AG04449 (cell line): ENCODE measurements at regions not wholly inside any gene's neighbourhood (a gene's known extent, or its start where the extent isn't known, plus 50 kb on each side); places are given as distances from the start of the nearest gene placed in this dataset.

Experiments used
- CTCF ChIA-PET: fragments of 350-600 bp; formaldehyde crosslinking; extraction: SDS; loops from one replicate; lab custom pipeline; 2021; ENCODE audit warnings: antibody characterized with exemption; lab: Yijun Ruan, JAX
- POLR2A ChIA-PET: fragments of 400-600, 350-600 bp; formaldehyde crosslinking; extraction: SDS; loops from one replicate; lab custom pipeline; 2020; ENCODE audit warnings: antibody characterized with exemption, inconsistent platforms; lab: Yijun Ruan, JAX
- DNase-seq: peaks from one replicate; pipeline ENCODE4 v3.0.0-alpha.2; 2010; ENCODE audit warnings: low read depth, low spot score
- H3K4me3 ChIP-seq: 2 replicates; pipeline ENCODE4 v1.5.1; 2011; ENCODE audit warnings: low read depth, mild to moderate bottlenecking, control low read depth, low read length
- TF ChIP-seq, protein P1 (sequence below): IDR thresholded peaks from one replicate; pipeline ENCODE4 v1.5.1; 2011; ENCODE audit warnings: mild to moderate bottlenecking, moderate library complexity, low read length, control low read depth, inconsistent platforms; ENCODE audit not compliant: insufficient read depth; ENCODE audit errors: missing control alignments

GRCh38 chr3:41018855-41019254 lies 180.4 kb upstream of the CTNNB1 start:
- POLR2A ChIA-PET = no interaction called here
- H3K4me3 ChIP-seq = no peak overlapping the region
- CTCF ChIA-PET = no interaction called here
- TF ChIP-seq, protein P1, sequence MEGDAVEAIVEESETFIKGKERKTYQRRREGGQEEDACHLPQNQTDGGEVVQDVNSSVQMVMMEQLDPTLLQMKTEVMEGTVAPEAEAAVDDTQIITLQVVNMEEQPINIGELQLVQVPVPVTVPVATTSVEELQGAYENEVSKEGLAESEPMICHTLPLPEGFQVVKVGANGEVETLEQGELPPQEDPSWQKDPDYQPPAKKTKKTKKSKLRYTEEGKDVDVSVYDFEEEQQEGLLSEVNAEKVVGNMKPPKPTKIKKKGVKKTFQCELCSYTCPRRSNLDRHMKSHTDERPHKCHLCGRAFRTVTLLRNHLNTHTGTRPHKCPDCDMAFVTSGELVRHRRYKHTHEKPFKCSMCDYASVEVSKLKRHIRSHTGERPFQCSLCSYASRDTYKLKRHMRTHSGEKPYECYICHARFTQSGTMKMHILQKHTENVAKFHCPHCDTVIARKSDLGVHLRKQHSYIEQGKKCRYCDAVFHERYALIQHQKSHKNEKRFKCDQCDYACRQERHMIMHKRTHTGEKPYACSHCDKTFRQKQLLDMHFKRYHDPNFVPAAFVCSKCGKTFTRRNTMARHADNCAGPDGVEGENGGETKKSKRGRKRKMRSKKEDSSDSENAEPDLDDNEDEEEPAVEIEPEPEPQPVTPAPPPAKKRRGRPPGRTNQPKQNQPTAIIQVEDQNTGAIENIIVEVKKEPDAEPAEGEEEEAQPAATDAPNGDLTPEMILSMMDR = no peak
- DNase-seq = no peak

DNA sequence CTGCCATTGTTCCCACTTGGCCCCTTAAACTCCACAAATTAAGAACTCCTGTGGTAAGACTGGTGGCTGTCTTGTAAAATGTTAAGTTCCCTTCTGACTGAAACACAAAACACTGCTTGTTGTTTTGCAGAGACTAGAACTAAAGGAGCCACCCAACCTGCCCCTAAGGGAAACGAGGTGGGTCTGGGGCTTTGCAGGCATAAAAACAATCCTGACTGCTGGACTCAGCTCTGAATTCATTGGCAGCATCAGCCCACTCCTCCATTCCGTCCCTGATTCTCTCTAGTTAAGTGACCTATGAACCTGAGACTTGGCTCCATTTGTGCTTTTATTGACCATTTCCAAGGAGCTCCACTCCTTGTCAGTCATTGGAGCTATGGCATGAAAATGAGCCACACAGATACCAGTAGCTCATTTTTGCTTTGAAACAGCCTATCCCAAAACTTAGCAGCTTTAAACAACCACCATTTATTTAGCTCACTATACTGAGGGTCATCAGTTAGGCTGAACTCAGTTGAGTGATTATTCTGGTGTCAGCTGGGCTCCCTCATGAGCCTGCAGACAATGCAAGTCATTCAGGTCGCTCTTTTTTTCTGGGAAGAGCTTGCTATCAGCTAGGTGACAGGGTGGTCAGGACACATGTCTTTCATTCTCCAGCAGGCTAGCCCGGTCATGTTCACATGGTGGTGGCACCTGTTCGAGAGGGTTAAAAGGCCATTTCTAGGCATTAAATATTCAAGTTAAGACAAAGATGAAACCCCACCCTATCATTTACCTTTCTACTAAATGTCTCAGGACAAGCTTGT lies 175.1 kb upstream of the CTNNB1 start:
- TF ChIP-seq, protein P1 = no peak
- ChIA-PET POLR2A (no interaction called here), CTCF (no interaction called here)
- DNase-seq = no peak
- H3K4me3 ChIP-seq = no peak overlapping the region

- TF ChIP-seq, protein P1 = no peak
- POLR2A ChIA-PET = no interaction called here
- CTCF ChIA-PET = no interaction called here
- no peak for DNase-seq
- no peak overlapping the region for H3K4me3 ChIP-seq
These were observed 172.7 kb upstream of the CTNNB1 start for GRCh38 chr3:41026394-41027177.

GRCh38 chr3:41029356-41029755 lies 169.9 kb upstream of the CTNNB1 start:
- DNase-seq = no peak
- CTCF ChIA-PET = no interaction called here
- H3K4me3 ChIP-seq = no peak overlapping the region
- TF ChIP-seq, protein P1 = no peak
- POLR2A ChIA-PET = no interaction called here

- H3K4me3 ChIP-seq = no peak overlapping the region
- ChIA-PET CTCF (no interaction called here), POLR2A (no interaction called here)
- TF ChIP-seq, protein P1 = no peak
- DNase-seq = no peak
These were observed 169.1 kb upstream of the CTNNB1 start for GRCh38 chr3:41030220-41030619.

GRCh38 chr3:41031401-41031800 lies 167.9 kb upstream of the CTNNB1 start:
- TF ChIP-seq, protein P1 = no peak
- DNase-seq = no peak
- ChIA-PET POLR2A (no interaction called here), CTCF (no interaction called here)
- no peak overlapping the region for H3K4me3 ChIP-seq
